Mammary epithelial cell (primary cell): ENCODE measurements at regions not wholly inside any gene's neighbourhood (a gene's known extent, or its start where the extent isn't known, plus 50 kb on each side); places are given as distances from the start of the nearest gene placed in this dataset.

Source experiments
- EZH2 ChIP-seq: IDR thresholded peaks from 2 replicates; pipeline ENCODE4 v1.6.1; 2012; ENCODE audit warnings: low read length, inconsistent platforms, borderline replicate concordance
- TF ChIP-seq, protein P1 (sequence below), 2 donors: IDR thresholded peaks in 1 of 2; conservative IDR thresholded peaks in 1 of 2; 2 replicates each; pipeline ENCODE4 v1.5.1; 2011 to 2012; ENCODE audit warnings: inconsistent platforms in 2 of 2, low read length in 2 of 2, mild to moderate bottlenecking in 2 of 2, control low read depth in 1 of 2, low read depth in 1 of 2; ENCODE audit not compliant: insufficient read depth in 1 of 2; ENCODE audit errors: extremely low read depth in 1 of 2

DNA sequence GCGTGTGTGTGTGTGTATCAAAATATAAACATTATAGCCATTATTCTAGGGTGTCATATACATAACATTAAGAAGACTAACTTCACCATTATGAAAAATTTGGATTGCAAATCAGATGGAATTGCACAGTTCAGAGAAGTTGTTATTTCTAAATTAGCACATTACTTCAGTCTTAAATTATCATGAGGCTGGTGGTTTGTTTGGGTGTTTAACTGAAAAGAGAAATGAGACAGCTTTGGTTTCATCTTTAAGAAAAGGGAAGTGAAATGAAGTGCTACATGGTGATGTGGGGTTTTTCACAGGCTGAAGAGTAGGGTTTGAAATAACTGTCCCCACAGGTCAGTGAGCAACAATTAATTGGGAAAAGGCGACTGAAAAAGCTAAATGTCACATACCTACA, 161.2 kb upstream of the XIRP2 start:
- TF ChIP-seq, protein P1, sequence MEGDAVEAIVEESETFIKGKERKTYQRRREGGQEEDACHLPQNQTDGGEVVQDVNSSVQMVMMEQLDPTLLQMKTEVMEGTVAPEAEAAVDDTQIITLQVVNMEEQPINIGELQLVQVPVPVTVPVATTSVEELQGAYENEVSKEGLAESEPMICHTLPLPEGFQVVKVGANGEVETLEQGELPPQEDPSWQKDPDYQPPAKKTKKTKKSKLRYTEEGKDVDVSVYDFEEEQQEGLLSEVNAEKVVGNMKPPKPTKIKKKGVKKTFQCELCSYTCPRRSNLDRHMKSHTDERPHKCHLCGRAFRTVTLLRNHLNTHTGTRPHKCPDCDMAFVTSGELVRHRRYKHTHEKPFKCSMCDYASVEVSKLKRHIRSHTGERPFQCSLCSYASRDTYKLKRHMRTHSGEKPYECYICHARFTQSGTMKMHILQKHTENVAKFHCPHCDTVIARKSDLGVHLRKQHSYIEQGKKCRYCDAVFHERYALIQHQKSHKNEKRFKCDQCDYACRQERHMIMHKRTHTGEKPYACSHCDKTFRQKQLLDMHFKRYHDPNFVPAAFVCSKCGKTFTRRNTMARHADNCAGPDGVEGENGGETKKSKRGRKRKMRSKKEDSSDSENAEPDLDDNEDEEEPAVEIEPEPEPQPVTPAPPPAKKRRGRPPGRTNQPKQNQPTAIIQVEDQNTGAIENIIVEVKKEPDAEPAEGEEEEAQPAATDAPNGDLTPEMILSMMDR (conservative IDR thresholded peaks at IDR 0.05 in 1 of 2, IDR thresholded peaks at IDR 0.05 in 1 of 2; ENCODE audit: extremely low read depth in 1 of 2, insufficient read depth in 1 of 2, low read depth in 1 of 2, low read length in 2 of 2) = no peak
- no peak for TF ChIP-seq EZH2
